ENCODE measurements at regions not wholly inside any gene's neighbourhood (a gene's known extent, or its start where the extent isn't known, plus 50 kb on each side); places are given as distances from the start of the nearest gene placed in this dataset.

- TF ChIP-seq, protein P1, sequence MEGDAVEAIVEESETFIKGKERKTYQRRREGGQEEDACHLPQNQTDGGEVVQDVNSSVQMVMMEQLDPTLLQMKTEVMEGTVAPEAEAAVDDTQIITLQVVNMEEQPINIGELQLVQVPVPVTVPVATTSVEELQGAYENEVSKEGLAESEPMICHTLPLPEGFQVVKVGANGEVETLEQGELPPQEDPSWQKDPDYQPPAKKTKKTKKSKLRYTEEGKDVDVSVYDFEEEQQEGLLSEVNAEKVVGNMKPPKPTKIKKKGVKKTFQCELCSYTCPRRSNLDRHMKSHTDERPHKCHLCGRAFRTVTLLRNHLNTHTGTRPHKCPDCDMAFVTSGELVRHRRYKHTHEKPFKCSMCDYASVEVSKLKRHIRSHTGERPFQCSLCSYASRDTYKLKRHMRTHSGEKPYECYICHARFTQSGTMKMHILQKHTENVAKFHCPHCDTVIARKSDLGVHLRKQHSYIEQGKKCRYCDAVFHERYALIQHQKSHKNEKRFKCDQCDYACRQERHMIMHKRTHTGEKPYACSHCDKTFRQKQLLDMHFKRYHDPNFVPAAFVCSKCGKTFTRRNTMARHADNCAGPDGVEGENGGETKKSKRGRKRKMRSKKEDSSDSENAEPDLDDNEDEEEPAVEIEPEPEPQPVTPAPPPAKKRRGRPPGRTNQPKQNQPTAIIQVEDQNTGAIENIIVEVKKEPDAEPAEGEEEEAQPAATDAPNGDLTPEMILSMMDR (IDR thresholded peaks at IDR 0.05) = no peak
- no peak for TF ChIP-seq POLR2A (IDR thresholded peaks at IDR 0.05)
Measured at GRCh38 chr16:47834485-47835024, 321.2 kb downstream of the ABCC12 start.
